CD14-positive monocyte (primary cell): ENCODE measurements at regions not wholly inside any gene's neighbourhood (a gene's known extent, or its start where the extent isn't known, plus 50 kb on each side); places are given as distances from the start of the nearest gene placed in this dataset.

ENCODE experiments used
- DNase-seq, 3 donors: peaks; one replicate each; pipeline ENCODE4 v3.0.0-alpha.2; 2011 to 2022
- H2AFZ ChIP-seq: 2 replicates; pipeline ENCODE4 v1.6.0; 2012; ENCODE audit warnings: mild to moderate bottlenecking, low read depth, low read length, inconsistent platforms; ENCODE audit not compliant: insufficient read depth, poor library complexity, severe bottlenecking
- H3K27ac ChIP-seq, 2 donors: 1 replicate in 1 of 2; 2 replicates in 1 of 2; pipeline ENCODE4 v1.5.1; 2012 to 2013; ENCODE audit warnings: low read length in 2 of 2, control low read depth in 1 of 2, inconsistent platforms in 1 of 2, low read depth in 1 of 2, mild to moderate bottlenecking in 1 of 2
- H3K27me3 ChIP-seq, 2 donors: one replicate each; pipeline versions ENCODE4 v1.6.0 to v1.6.1; 2011 to 2013; ENCODE audit warnings: low read length in 2 of 2; ENCODE audit not compliant: control insufficient read depth in 2 of 2, insufficient read depth in 2 of 2
- H3K36me3 ChIP-seq, 2 donors: replicated peaks in 1 of 2; 1 replicate in 1 of 2; 2 replicates in 1 of 2; pipeline versions ENCODE4 v1.5.1 to v1.6.1; 2012 to 2013; ENCODE audit warnings: low read length in 2 of 2, control low read depth in 1 of 2, inconsistent platforms in 1 of 2, mild to moderate bottlenecking in 1 of 2; ENCODE audit not compliant: insufficient read depth in 2 of 2, control insufficient read depth in 1 of 2
- H3K4me1 ChIP-seq, 2 donors: 1 replicate in 1 of 2; 2 replicates in 1 of 2; pipeline versions ENCODE4 v1.5.1 to v1.6.1; 2012 to 2013; ENCODE audit warnings: low read length in 2 of 2, control low read depth in 1 of 2, inconsistent platforms in 1 of 2, mild to moderate bottlenecking in 1 of 2, moderate library complexity in 1 of 2; ENCODE audit not compliant: insufficient read depth in 2 of 2, control insufficient read depth in 1 of 2
- H3K4me2 ChIP-seq: replicated peaks from 2 replicates; pipeline ENCODE3; 2012; ENCODE audit warnings: low read length, moderate library complexity, mild to moderate bottlenecking; ENCODE audit not compliant: poor library complexity, severe bottlenecking; ENCODE audit errors: extremely low read depth
- H3K4me3 ChIP-seq, 3 experiments: fragments of 200-600 bp in 1 of 3; sonication (generic) in 1 of 3; replicated peaks in 1 of 3; 1 replicate in 2 of 3; 2 replicates in 1 of 3; pipeline ENCODE4 v1.5.1; 2011 to 2013; ENCODE audit warnings: low read length in 3 of 3, mild to moderate bottlenecking in 3 of 3, control low read depth in 2 of 3, low read depth in 2 of 3, inconsistent platforms in 1 of 3, moderate library complexity in 1 of 3
- H3K79me2 ChIP-seq: 2 replicates; pipeline ENCODE4 v1.6.0; 2012; ENCODE audit warnings: mild to moderate bottlenecking, control low read depth, inconsistent platforms, low read length, moderate library complexity; ENCODE audit not compliant: insufficient read depth
- H3K9ac ChIP-seq: 2 replicates; pipeline ENCODE4 v1.6.0; 2017; ENCODE audit warnings: low read length, mild to moderate bottlenecking; ENCODE audit not compliant: insufficient read depth, poor library complexity, severe bottlenecking
- H3K9me3 ChIP-seq, 2 donors: replicated peaks in 1 of 2; 1 replicate in 1 of 2; 2 replicates in 1 of 2; pipeline versions ENCODE4 v1.5.1 to v1.6.1; 2012 to 2013; ENCODE audit warnings: low read length in 2 of 2, control low read depth in 1 of 2; ENCODE audit not compliant: control insufficient read depth in 1 of 2, insufficient read depth in 1 of 2
- H4K20me1 ChIP-seq: 2 replicates; pipeline ENCODE4 v1.6.0; 2012; ENCODE audit warnings: mild to moderate bottlenecking, low read length, control low read depth, moderate library complexity; ENCODE audit not compliant: insufficient read depth
- H3K27ac Mint-ChIP-seq, 7 donors: one replicate each; pipeline ENCODE4 v1.8.0; 2020; ENCODE audit warnings: mild to moderate bottlenecking in 7 of 7, mixed read lengths in 7 of 7, moderate library complexity in 6 of 7, inconsistent platforms in 2 of 7
- H3K27me3 Mint-ChIP-seq, 3 donors: one replicate each; pipeline ENCODE4 v1.8.0; 2021 to 2022; ENCODE audit warnings: low read depth in 3 of 3, mild to moderate bottlenecking in 3 of 3, mixed read lengths in 3 of 3, moderate library complexity in 3 of 3, inconsistent platforms in 1 of 3
- H3K36me3 Mint-ChIP-seq, 2 donors: one replicate each; pipeline ENCODE4 v1.8.0; 2020; ENCODE audit warnings: mixed read lengths in 2 of 2, inconsistent platforms in 1 of 2, mild to moderate bottlenecking in 1 of 2
- H3K4me1 Mint-ChIP-seq: one replicate; pipeline ENCODE4 v1.8.0; 2020; ENCODE audit warnings: mild to moderate bottlenecking, mixed read lengths
- H3K4me3 Mint-ChIP-seq, 2 donors: one replicate each; pipeline ENCODE4 v1.8.0; 2020; ENCODE audit warnings: mild to moderate bottlenecking in 2 of 2, mixed read lengths in 2 of 2, moderate library complexity in 1 of 2
- H3K9me3 Mint-ChIP-seq, 7 donors: one replicate each; pipeline ENCODE4 v1.8.0; 2020 to 2022; ENCODE audit warnings: mixed read lengths in 7 of 7, mild to moderate bottlenecking in 6 of 7, moderate library complexity in 6 of 7, inconsistent platforms in 2 of 7
- CTCF ChIP-seq: fragments of 200-600 bp; IDR thresholded peaks from one replicate; pipeline ENCODE4 v1.8.0; 2022; ENCODE audit warnings: antibody characterized with exemption, mild to moderate bottlenecking
- WGBS: methylation state at CpG from one replicate; pipeline ENCODE4 v1.1.5; 2013; ENCODE audit warnings: missing lambda C conversion rate; ENCODE audit not compliant: insufficient coverage; 5-methylcytosine and 5-hydroxymethylcytosine counted together
- intact Hi-C, 2 donors: fragments of 100-400 bp; cut with micrococcal nuclease; formaldehyde crosslinking; loops; one replicate each; pipeline versions ENCODE4 v1.15.0 to v1.15.1; 2023

- no peaks in the 10 kb centered on the region for H3K4me1 ChIP-seq
- no peaks in the 10 kb centered on the region for H3K36me3 ChIP-seq
- H3K27me3 ChIP-seq = peaks cover 12 to 22% of the 10 kb centered on the region in 2 donors
- H3K79me2 ChIP-seq = no peaks in the 10 kb centered on the region
- H3K9me3 Mint-ChIP-seq = peaks cover 0 to 13% (median 3%) of the 10 kb centered on the region in 7 donors
- no peak for DNase-seq
- H3K9ac ChIP-seq = no peak overlapping the region
- H3K9me3 ChIP-seq = no peaks in the 10 kb centered on the region
- no peak overlapping the region for H3K27ac ChIP-seq
- H2AFZ ChIP-seq = no peak overlapping the region
- no peaks in the 10 kb centered on the region for H4K20me1 ChIP-seq
- no peak overlapping the region for H3K4me2 ChIP-seq
- no peak overlapping the region for H3K4me3 ChIP-seq
- no peak for TF ChIP-seq CTCF
- H3K4me1 Mint-ChIP-seq = no peaks in the 10 kb centered on the region
- no peak overlapping the region for H3K4me3 Mint-ChIP-seq
- no peaks in the 10 kb centered on the region for H3K36me3 Mint-ChIP-seq
- H3K27ac Mint-ChIP-seq = no peak overlapping the region
- intact Hi-C loops = no loop called here
- H3K27me3 Mint-ChIP-seq = peaks cover 8 to 37% (median 17%) of the 10 kb centered on the region in 3 donors
These were observed 90.2 kb downstream of the TMEM174 start for GRCh38 chr5:73263001-73263710.

GRCh38 chr5:73256862-73257261 lies 83.9 kb downstream of the TMEM174 start:
- DNase-seq = no peak
- H3K27me3 Mint-ChIP-seq = peaks cover 10 to 38% (median 24%) of the 10 kb centered on the region in 3 donors
- Histone ChIP-seq H3K9me3 (no peaks in the 10 kb centered on the region), H4K20me1 (no peaks in the 10 kb centered on the region), H3K4me3 (no peak overlapping the region), H3K36me3 (no peaks in the 10 kb centered on the region), H3K27ac (no peak overlapping the region), H3K4me1 (no peaks in the 10 kb centered on the region), H3K79me2 (no peaks in the 10 kb centered on the region), H3K9ac (no peak overlapping the region), H3K27me3 (peaks cover 2 to 10% of the 10 kb centered on the region in 2 donors), H2AFZ (no peak overlapping the region), H3K4me2 (no peak overlapping the region)
- no peak overlapping the region for H3K4me3 Mint-ChIP-seq
- no peak overlapping the region for H3K27ac Mint-ChIP-seq
- WGBS = no CpG with 5 or more reads among the region's 1 CpG
- no peak for TF ChIP-seq CTCF
- H3K4me1 Mint-ChIP-seq = no peaks in the 10 kb centered on the region
- H3K36me3 Mint-ChIP-seq = no peaks in the 10 kb centered on the region
- intact Hi-C loops = no loop called here
- peaks cover 3 to 12% (median 5%) of the 10 kb centered on the region in 7 donors for H3K9me3 Mint-ChIP-seq
